Cardiac fibroblast (primary cell): ENCODE measurements at regions not wholly inside any gene's neighbourhood (a gene's known extent, or its start where the extent isn't known, plus 50 kb on each side); places are given as distances from the start of the nearest gene placed in this dataset.

Experiments
- DNase-seq, 2 donors: peaks; one replicate each; pipeline versions ENCODE4 v3.0.0 to v3.0.0-alpha.2; 2010; ENCODE audit warnings: low read depth in 2 of 2
- H3K4me3 ChIP-seq, 2 donors: replicated peaks in 1 of 2; 1 replicate in 1 of 2; 2 replicates in 1 of 2; pipeline ENCODE4 v1.5.1; 2011; ENCODE audit warnings: low read depth in 2 of 2, low read length in 2 of 2, mild to moderate bottlenecking in 2 of 2, moderate library complexity in 1 of 2
- TF ChIP-seq, protein P1 (sequence below): IDR thresholded peaks from one replicate; pipeline ENCODE4 v1.5.1; 2011; ENCODE audit warnings: low read depth, mild to moderate bottlenecking, low read length, inconsistent platforms

DNA sequence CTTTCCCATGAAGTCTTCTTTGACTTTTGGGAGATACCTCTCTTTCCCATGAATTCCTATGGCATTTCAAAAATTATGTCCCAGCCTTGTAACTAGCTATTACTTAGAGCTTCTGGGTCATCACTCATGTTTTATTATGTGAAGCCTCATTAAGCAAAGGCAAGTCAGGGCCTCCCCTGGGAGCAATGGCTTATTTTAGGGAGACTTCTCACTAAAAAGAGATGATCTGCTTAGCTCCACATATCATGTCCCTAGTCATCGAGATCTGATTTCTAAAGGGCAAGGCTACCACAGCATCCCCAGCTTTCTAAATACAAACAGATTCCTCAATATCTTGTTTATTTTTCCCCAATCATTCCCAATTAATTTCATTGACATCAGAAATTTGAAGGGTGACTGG lies 154.0 kb upstream of the MANEA start:
- TF ChIP-seq, protein P1, sequence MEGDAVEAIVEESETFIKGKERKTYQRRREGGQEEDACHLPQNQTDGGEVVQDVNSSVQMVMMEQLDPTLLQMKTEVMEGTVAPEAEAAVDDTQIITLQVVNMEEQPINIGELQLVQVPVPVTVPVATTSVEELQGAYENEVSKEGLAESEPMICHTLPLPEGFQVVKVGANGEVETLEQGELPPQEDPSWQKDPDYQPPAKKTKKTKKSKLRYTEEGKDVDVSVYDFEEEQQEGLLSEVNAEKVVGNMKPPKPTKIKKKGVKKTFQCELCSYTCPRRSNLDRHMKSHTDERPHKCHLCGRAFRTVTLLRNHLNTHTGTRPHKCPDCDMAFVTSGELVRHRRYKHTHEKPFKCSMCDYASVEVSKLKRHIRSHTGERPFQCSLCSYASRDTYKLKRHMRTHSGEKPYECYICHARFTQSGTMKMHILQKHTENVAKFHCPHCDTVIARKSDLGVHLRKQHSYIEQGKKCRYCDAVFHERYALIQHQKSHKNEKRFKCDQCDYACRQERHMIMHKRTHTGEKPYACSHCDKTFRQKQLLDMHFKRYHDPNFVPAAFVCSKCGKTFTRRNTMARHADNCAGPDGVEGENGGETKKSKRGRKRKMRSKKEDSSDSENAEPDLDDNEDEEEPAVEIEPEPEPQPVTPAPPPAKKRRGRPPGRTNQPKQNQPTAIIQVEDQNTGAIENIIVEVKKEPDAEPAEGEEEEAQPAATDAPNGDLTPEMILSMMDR: no peak
- H3K4me3 ChIP-seq: no peak overlapping the region
- DNase-seq: no peak

DNA sequence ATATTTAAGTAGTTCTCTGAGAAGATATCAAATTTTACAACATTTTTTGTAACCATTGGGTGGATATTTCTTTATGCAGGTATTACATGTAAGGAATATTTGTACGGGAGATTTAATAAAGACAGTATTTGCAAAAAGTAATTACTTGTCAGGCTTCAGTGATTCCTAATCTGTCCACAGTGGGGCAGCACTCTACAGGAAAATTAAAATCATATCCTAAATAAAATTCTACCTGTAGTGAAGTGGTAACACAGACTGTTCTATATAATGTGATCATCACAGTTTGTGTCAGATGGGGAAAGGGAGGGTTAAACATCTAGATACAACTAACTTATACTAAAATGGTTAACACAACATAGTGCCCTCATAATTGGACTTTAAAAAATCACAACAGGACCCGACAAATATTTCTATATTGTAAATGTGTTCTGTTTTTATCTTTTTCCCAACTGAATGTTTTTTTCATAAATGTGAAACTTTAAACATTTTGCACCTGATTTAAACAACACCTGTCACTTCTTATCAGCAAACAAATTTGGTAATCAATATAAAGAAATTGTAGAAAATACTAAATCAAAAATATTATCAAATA lies 145.6 kb upstream of the MANEA start:
- peak; percentile 62 to 70 for DNase-seq
- TF ChIP-seq, protein P1: peak; percentile 66
- H3K4me3 ChIP-seq: no peak overlapping the region

DNA sequence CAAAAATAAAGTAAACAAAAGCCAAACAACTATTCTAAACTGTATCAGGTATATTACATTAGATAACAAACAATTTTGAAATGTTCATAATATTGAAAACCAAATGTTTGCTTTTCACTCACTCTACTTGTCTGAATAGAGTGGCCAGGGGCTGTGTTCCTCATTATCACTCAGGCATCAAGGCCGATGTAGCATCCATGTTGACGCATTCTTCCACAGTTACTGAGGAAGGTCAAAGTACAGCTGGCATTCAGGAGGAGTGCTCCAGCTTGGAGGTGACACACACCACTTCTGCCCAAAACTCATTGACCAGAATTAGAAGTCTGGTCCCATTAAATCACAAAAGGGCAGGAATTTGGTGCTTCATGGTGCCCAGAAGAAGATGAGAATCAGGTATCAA lies 137.6 kb upstream of the MANEA start:
- DNase-seq: no peak
- TF ChIP-seq, protein P1: no peak
- H3K4me3 ChIP-seq: no peak overlapping the region

DNA sequence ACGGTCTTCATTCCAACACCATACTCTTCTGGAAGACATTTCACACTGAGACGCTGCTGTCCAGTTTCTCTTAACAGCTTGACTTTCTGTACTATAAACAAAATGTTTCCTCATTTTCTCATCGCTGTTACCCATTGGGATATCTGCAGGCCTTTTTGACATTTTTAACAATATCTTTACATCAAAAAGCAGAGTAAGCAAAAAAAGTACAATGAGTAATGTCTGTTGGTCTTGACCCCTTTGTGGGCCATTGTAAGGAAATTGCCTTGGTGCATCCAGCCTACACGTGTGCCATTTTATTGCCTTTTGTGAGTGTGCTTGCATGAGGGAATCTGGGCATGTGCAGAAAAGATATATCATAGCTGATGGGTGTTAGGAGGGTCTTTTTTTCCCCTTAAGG lies 129.1 kb upstream of the MANEA start:
- no peak for DNase-seq
- H3K4me3 ChIP-seq: no peak overlapping the region
- TF ChIP-seq, protein P1: no peak

DNA sequence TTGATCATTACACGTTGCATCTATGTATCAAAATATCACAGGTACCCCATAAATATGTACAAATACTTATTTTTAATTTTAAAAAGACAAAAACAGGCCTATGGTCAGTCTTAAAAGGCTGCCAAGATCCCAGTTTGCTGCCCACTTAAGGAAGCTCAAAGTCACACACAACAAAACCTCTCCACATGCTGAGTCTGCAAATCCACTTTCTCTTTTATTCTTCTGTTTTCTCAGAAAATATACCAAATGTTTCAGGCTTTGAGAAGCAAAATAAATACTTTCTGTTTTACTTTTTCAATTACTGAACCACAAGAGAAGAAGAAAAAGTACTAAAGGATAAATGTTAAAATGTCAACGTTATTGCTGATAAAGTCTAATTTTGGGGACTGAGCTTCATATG lies 107.8 kb upstream of the MANEA start:
- DNase-seq: no peak
- H3K4me3 ChIP-seq: no peak overlapping the region

DNA sequence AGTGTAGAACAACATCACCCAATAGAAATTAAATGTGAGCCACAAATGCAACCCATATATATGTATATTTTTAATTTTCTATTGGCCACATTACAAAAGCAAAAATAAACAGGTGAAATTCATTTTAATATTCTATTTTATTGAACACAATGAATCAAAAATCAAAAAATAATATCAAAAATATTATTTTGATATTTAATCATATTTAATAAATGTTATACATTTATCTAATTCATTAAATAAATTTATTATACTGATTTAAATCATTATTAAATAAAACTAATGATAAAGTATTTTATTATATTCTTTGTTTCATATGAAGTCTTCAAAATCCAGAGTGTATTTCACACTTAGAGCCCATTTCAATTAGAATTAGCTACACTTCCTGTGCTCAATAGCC lies 98.4 kb upstream of the MANEA start:
- no peak overlapping the region for H3K4me3 ChIP-seq
- TF ChIP-seq, protein P1: no peak
- no peak for DNase-seq

More for the DNA sequence above, 107.8 kb upstream of the MANEA start:
- TF ChIP-seq, protein P1: no peak

DNA sequence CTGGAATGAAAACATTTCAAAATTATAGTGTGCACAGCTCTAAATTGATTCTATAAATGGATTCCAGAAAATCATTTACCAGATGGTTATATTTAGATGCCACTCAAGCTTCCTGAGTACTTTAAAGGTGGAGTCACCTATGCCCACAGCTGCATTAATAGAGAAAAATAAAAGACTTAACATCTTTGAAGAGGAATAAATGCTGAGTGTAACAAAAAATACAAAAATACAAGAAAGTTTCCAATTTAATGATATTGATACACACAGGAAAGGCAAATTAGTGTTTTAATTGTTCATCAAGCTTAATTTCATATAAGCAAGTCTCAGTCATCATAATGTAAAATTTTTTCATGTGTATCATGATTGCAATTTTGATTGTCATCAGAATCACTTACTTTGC lies 89.5 kb upstream of the MANEA start:
- DNase-seq: no peak
- H3K4me3 ChIP-seq: no peak overlapping the region
- TF ChIP-seq, protein P1: no peak
